Immature natural killer cell (primary cell): ENCODE measurements at regions not wholly inside any gene's neighbourhood (a gene's known extent, or its start where the extent isn't known, plus 50 kb on each side); places are given as distances from the start of the nearest gene placed in this dataset.

Experiments
- DNase-seq, 3 donors: peaks; one replicate each; pipeline ENCODE4 v3.0.0; 2022; ENCODE audit warnings: mixed read lengths in 1 of 3
- H3K27ac Mint-ChIP-seq, 6 donors: one replicate each; pipeline ENCODE4 v1.8.0; 2020; ENCODE audit warnings: mixed read lengths in 6 of 6, mild to moderate bottlenecking in 5 of 6, inconsistent platforms in 4 of 6, moderate library complexity in 3 of 6
- H3K27me3 Mint-ChIP-seq, 3 donors: one replicate each; pipeline ENCODE4 v1.8.0; 2020 to 2021; ENCODE audit warnings: low read depth in 3 of 3, mild to moderate bottlenecking in 3 of 3, mixed read lengths in 3 of 3, moderate library complexity in 3 of 3, inconsistent platforms in 1 of 3
- H3K36me3 Mint-ChIP-seq, 3 donors: one replicate each; pipeline ENCODE4 v1.8.0; 2020; ENCODE audit warnings: mixed read lengths in 3 of 3, inconsistent platforms in 2 of 3, mild to moderate bottlenecking in 2 of 3
- H3K4me1 Mint-ChIP-seq, 2 donors: one replicate each; pipeline ENCODE4 v1.8.0; 2020; ENCODE audit warnings: inconsistent platforms in 2 of 2, mild to moderate bottlenecking in 2 of 2, mixed read lengths in 2 of 2, moderate library complexity in 1 of 2
- H3K4me3 Mint-ChIP-seq, 5 donors: one replicate each; pipeline ENCODE4 v1.8.0; 2020; ENCODE audit warnings: mild to moderate bottlenecking in 5 of 5, mixed read lengths in 5 of 5, inconsistent platforms in 3 of 5, moderate library complexity in 3 of 5
- H3K9me3 Mint-ChIP-seq, 6 donors: one replicate each; pipeline ENCODE4 v1.8.0; 2020; ENCODE audit warnings: mild to moderate bottlenecking in 6 of 6, mixed read lengths in 6 of 6, inconsistent platforms in 4 of 6, moderate library complexity in 3 of 6

- no peak overlapping the region for H3K4me3 Mint-ChIP-seq
- peaks cover 0 to 15% of the 10 kb centered on the region in 2 donors for H3K4me1 Mint-ChIP-seq
Measured at GRCh38 chr2:45127891-45128290, 118.6 kb upstream of the SIX2 start.

GRCh38 chr2:45127321-45127720, 118.1 kb upstream of the SIX2 start:
- Mint-ChIP-seq H3K9me3 (peaks cover 0 to 2% (median 0%) of the 10 kb centered on the region in 6 donors), H3K36me3 (no peaks in the 10 kb centered on the region), H3K27me3 (peaks cover 0 to 1% (median 0%) of the 10 kb centered on the region in 3 donors), H3K4me1 (peaks cover 0 to 12% of the 10 kb centered on the region in 2 donors), H3K4me3 (no peak overlapping the region), H3K27ac (no peak overlapping the region)
- no peak for DNase-seq

More at GRCh38 chr2:45127891-45128290, 118.6 kb upstream of the SIX2 start:
- no peak overlapping the region for H3K27ac Mint-ChIP-seq
- H3K36me3 Mint-ChIP-seq = no peaks in the 10 kb centered on the region
- peaks cover 0 to 1% (median 0%) of the 10 kb centered on the region in 3 donors for H3K27me3 Mint-ChIP-seq
- peaks cover 0 to 2% (median 0%) of the 10 kb centered on the region in 6 donors for H3K9me3 Mint-ChIP-seq
- no peak for DNase-seq

DNA sequence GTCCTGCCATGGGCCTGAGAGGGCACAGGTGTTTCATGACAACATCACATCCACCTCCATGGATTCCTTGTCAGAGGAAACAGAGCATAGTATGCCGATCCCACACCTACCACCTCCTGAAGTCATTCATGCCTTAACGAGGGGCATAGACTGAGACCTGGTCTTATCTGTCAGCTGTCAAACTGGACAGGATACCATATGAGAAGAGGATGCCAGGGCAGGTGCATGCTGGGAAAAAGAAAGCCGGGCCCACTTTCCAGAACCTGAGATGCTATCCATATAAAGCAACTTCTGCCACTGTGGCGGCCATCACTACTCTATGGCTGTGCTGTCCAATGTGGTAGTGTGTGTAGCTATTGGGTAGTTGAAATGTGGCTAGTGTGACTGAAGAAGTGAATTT, 116.0 kb upstream of the SIX2 start:
- H3K9me3 Mint-ChIP-seq = no peaks in the 10 kb centered on the region
- no peak overlapping the region for H3K27ac Mint-ChIP-seq
- H3K4me1 Mint-ChIP-seq = no peaks in the 10 kb centered on the region
- H3K4me3 Mint-ChIP-seq = no peak overlapping the region
- DNase-seq = no peak
- H3K27me3 Mint-ChIP-seq = peaks cover 0 to 3% (median 1%) of the 10 kb centered on the region in 3 donors
- H3K36me3 Mint-ChIP-seq = peaks cover 0 to under 1% (median 0%) of the 10 kb centered on the region in 3 donors

GRCh38 chr2:45124456-45124855, 115.2 kb upstream of the SIX2 start:
- Mint-ChIP-seq H3K9me3 (no peaks in the 10 kb centered on the region), H3K4me1 (no peaks in the 10 kb centered on the region), H3K4me3 (no peak overlapping the region), H3K27ac (no peak overlapping the region), H3K27me3 (peaks cover 0 to 3% (median 1%) of the 10 kb centered on the region in 3 donors), H3K36me3 (peaks cover 0 to 3% (median 0%) of the 10 kb centered on the region in 3 donors)
- DNase-seq = no peak

- no peaks in the 10 kb centered on the region for H3K4me1 Mint-ChIP-seq
- H3K27ac Mint-ChIP-seq = no peak overlapping the region
- peaks cover 0 to 3% (median 0%) of the 10 kb centered on the region in 3 donors for H3K36me3 Mint-ChIP-seq
- peaks cover 0 to 3% (median 3%) of the 10 kb centered on the region in 3 donors for H3K27me3 Mint-ChIP-seq
- DNase-seq = no peak
- no peak overlapping the region for H3K4me3 Mint-ChIP-seq
- H3K9me3 Mint-ChIP-seq = no peaks in the 10 kb centered on the region
Measured at GRCh38 chr2:45123521-45124191, 114.4 kb upstream of the SIX2 start.

DNA sequence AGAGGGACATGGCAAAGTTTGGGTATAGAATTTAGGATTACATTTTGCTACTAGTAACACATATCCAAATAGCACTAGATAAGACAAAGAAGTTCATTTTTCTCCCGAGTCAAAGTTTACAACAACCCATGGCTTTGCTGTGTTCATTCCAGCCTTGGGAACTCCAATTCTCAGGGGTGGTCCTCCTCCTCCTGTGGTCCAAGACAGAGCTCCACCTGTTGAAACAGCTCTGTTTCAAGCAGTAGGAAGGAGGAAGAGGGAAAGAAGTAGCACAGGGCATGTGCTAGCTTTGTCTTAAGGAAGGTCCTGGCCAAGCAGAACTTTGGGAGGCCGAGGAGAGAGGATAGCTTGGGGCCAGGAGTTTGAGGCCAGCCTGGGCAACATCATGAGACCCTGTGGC, 113.8 kb upstream of the SIX2 start:
- Mint-ChIP-seq H3K4me1 (no peaks in the 10 kb centered on the region), H3K27me3 (peaks cover 0 to 6% (median 3%) of the 10 kb centered on the region in 3 donors), H3K36me3 (peaks cover 0 to 3% (median 0%) of the 10 kb centered on the region in 3 donors), H3K4me3 (no peak overlapping the region), H3K9me3 (no peaks in the 10 kb centered on the region), H3K27ac (no peak overlapping the region)
- no peak for DNase-seq

DNA sequence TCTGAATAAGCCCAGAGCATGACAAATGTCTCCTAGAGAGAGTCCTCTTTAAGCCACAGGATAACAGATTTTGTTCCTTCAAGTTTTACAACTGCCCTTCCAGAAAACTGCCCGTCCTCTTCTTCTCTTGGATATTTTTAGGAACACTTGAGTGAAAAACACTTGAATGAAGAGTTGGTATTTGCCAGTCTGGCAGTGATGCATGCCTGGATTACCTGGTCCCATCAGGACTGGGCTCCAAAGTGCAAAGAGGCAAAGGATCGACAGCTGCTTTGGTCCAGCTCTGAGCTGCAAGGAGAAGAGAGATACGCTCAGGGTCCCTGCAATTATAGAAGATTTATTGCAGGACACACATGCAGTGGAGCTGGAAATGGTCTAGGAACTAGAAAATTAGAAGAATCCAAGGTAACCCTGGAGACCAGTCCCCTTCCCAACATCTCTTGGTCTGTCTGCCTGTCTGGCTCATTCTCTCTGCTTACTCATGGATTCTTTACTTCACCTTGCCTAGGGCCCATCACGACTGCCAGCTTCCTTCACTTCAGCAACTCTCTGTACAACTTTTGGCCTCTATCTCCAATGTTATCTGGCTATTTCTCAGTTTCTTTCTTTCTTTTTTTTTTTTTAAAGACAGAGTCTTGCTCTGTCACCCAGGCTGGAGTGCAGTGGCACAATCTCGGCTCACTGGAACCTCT, 112.1 kb upstream of the SIX2 start:
- no peaks in the 10 kb centered on the region for H3K4me1 Mint-ChIP-seq
- no peak overlapping the region for H3K4me3 Mint-ChIP-seq
- no peak overlapping the region for H3K27ac Mint-ChIP-seq
- peaks cover 0 to 3% (median 0%) of the 10 kb centered on the region in 3 donors for H3K36me3 Mint-ChIP-seq
- no peak for DNase-seq
- peaks cover 0 to 6% (median 1%) of the 10 kb centered on the region in 3 donors for H3K27me3 Mint-ChIP-seq
- H3K9me3 Mint-ChIP-seq = no peaks in the 10 kb centered on the region

GRCh38 chr2:45120546-45120945, 111.3 kb upstream of the SIX2 start:
- Mint-ChIP-seq H3K27me3 (peaks cover 0 to 9% (median 1%) of the 10 kb centered on the region in 3 donors), H3K4me3 (no peak overlapping the region), H3K4me1 (no peaks in the 10 kb centered on the region), H3K36me3 (peaks cover 0 to 3% (median 0%) of the 10 kb centered on the region in 3 donors), H3K27ac (no peak overlapping the region), H3K9me3 (no peaks in the 10 kb centered on the region)
- no peak for DNase-seq

DNA sequence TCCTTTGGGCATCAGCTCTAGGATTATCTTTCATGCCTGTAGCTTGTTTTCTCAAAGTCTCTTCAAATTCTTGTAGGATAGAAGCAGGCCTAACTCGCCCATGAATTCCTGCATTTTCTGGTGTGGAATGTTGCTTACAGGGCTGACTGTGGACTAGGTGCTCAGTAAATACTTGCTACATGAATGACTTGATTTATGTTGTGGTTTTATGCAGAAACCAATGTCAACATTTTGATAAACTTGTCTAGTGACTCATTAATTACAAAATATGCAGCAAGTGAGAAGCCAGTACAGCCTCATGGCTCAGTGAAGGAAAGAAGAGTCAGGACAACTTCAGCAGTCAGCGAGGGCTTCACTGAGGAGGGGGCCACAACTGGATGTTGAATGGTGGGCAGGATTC, 110.6 kb upstream of the SIX2 start:
- no peak for DNase-seq
- H3K9me3 Mint-ChIP-seq = no peaks in the 10 kb centered on the region
- H3K4me1 Mint-ChIP-seq = no peaks in the 10 kb centered on the region
- H3K36me3 Mint-ChIP-seq = peaks cover 0 to 3% (median 0%) of the 10 kb centered on the region in 3 donors
- H3K27ac Mint-ChIP-seq = no peak overlapping the region
- H3K4me3 Mint-ChIP-seq = no peak overlapping the region
- peaks cover 0 to 9% (median 1%) of the 10 kb centered on the region in 3 donors for H3K27me3 Mint-ChIP-seq

GRCh38 chr2:45119038-45119437, 109.8 kb upstream of the SIX2 start:
- Mint-ChIP-seq H3K4me3 (no peak overlapping the region), H3K9me3 (no peaks in the 10 kb centered on the region), H3K27me3 (peaks cover 0 to 9% (median 1%) of the 10 kb centered on the region in 3 donors), H3K27ac (no peak overlapping the region), H3K4me1 (no peaks in the 10 kb centered on the region), H3K36me3 (peaks cover 0 to 3% (median 0%) of the 10 kb centered on the region in 3 donors)
- DNase-seq = no peak

DNA sequence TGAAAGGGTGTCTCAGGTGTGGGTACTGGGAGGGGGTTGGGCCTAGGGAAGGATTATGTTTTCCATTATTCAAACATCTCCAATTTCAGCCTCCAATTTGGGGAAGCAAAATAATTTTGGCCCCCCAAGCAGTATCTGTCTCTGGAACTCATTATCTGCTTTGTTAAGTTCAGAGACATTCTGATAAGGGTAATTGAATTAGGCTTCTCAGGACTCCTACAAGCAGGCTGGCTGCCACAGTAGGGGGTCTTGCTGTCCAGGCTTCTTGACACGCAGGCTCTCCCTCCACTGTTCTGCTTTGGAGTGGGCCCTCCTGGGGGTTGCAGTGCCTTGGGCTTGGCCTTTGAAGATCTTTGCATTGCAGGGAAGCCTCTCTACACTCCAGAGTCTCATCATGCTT, 108.1 kb upstream of the SIX2 start:
- H3K9me3 Mint-ChIP-seq = no peaks in the 10 kb centered on the region
- no peaks in the 10 kb centered on the region for H3K4me1 Mint-ChIP-seq
- H3K27me3 Mint-ChIP-seq = peaks cover 0 to 9% (median 3%) of the 10 kb centered on the region in 3 donors
- no peak overlapping the region for H3K4me3 Mint-ChIP-seq
- H3K27ac Mint-ChIP-seq = no peak overlapping the region
- DNase-seq = no peak
- peaks cover 0 to 3% (median 0%) of the 10 kb centered on the region in 3 donors for H3K36me3 Mint-ChIP-seq

GRCh38 chr2:45115181-45115580, 105.9 kb upstream of the SIX2 start:
- Mint-ChIP-seq H3K27me3 (peaks cover 0 to 6% (median 5%) of the 10 kb centered on the region in 3 donors), H3K36me3 (peaks cover 0 to 2% (median 0%) of the 10 kb centered on the region in 3 donors), H3K27ac (no peak overlapping the region), H3K9me3 (no peaks in the 10 kb centered on the region), H3K4me3 (no peak overlapping the region), H3K4me1 (no peaks in the 10 kb centered on the region)
- no peak for DNase-seq

- H3K4me1 Mint-ChIP-seq = no peaks in the 10 kb centered on the region
- no peak for DNase-seq
- H3K36me3 Mint-ChIP-seq = no peaks in the 10 kb centered on the region
- no peak overlapping the region for H3K4me3 Mint-ChIP-seq
- H3K27me3 Mint-ChIP-seq = peaks cover 0 to 6% (median 5%) of the 10 kb centered on the region in 3 donors
- no peak overlapping the region for H3K27ac Mint-ChIP-seq
- no peaks in the 10 kb centered on the region for H3K9me3 Mint-ChIP-seq
Measured at GRCh38 chr2:45114221-45114955, 105.1 kb upstream of the SIX2 start.

GRCh38 chr2:45112750-45113149, 103.5 kb upstream of the SIX2 start:
- peaks cover 0 to 4% (median 0%) of the 10 kb centered on the region in 6 donors for H3K9me3 Mint-ChIP-seq
- no peak overlapping the region for H3K4me3 Mint-ChIP-seq
- H3K27ac Mint-ChIP-seq = no peak overlapping the region
- peaks cover 1 to 3% (median 2%) of the 10 kb centered on the region in 3 donors for H3K27me3 Mint-ChIP-seq
- DNase-seq = no peak
- H3K36me3 Mint-ChIP-seq = no peaks in the 10 kb centered on the region
- no peaks in the 10 kb centered on the region for H3K4me1 Mint-ChIP-seq
